Fibroblast of lung (primary cell): ENCODE measurements at regions not wholly inside any gene's neighbourhood (a gene's known extent, or its start where the extent isn't known, plus 50 kb on each side); places are given as distances from the start of the nearest gene placed in this dataset.

Source experiments
- DNase-seq, 2 donors: peaks; one replicate each; pipeline versions ENCODE4 v3.0.0 to v3.0.0-alpha.2; 2010; ENCODE audit warnings: low read depth in 2 of 2
- H2AFZ ChIP-seq: 2 replicates; pipeline ENCODE4 v1.5.1; 2012; ENCODE audit warnings: low read length, control low read depth, inconsistent platforms
- H3K27ac ChIP-seq: 2 replicates; pipeline ENCODE4 v1.5.1; 2011; ENCODE audit warnings: low read length, control low read depth; ENCODE audit not compliant: insufficient read depth
- H3K27me3 ChIP-seq: 2 replicates; pipeline ENCODE4 v1.5.1; 2011; ENCODE audit warnings: mild to moderate bottlenecking, low read length; ENCODE audit not compliant: control insufficient read depth, insufficient read depth
- H3K36me3 ChIP-seq: 2 replicates; pipeline ENCODE4 v1.5.1; 2011; ENCODE audit warnings: low read length; ENCODE audit not compliant: control insufficient read depth, insufficient read depth
- H3K4me1 ChIP-seq: 2 replicates; pipeline ENCODE4 v1.5.1; 2011; ENCODE audit warnings: low read length; ENCODE audit not compliant: control insufficient read depth, insufficient read depth; ENCODE audit errors: extremely low read depth
- H3K4me2 ChIP-seq: 2 replicates; pipeline ENCODE4 v1.5.1; 2011; ENCODE audit warnings: low read length, control low read depth; ENCODE audit not compliant: insufficient read depth; ENCODE audit errors: extremely low read depth
- H3K4me3 ChIP-seq, 4 experiments: fragments of 200-600 bp in 1 of 4; sonication (generic) in 1 of 4; replicated peaks in 1 of 4; 2 replicates each; pipeline ENCODE4 v1.5.1; 2011 to 2016; ENCODE audit warnings: low read length in 4 of 4, low read depth in 3 of 4, mild to moderate bottlenecking in 3 of 4, control low read depth in 2 of 4, inconsistent platforms in 1 of 4, mixed read lengths in 1 of 4; ENCODE audit not compliant: insufficient read depth in 1 of 4; ENCODE audit errors: control extremely low read depth in 1 of 4
- H3K79me2 ChIP-seq: 2 replicates; pipeline ENCODE4 v1.5.1; 2012; ENCODE audit warnings: mild to moderate bottlenecking, low read length, inconsistent platforms; ENCODE audit not compliant: control insufficient read depth, insufficient read depth
- H3K9ac ChIP-seq: 2 replicates; pipeline ENCODE4 v1.5.1; 2011; ENCODE audit warnings: mild to moderate bottlenecking, low read length, control low read depth; ENCODE audit not compliant: insufficient read depth
- H3K9me3 ChIP-seq: 2 replicates; pipeline ENCODE4 v1.5.1; 2012; ENCODE audit warnings: low read depth, low read length; ENCODE audit not compliant: control insufficient read depth, insufficient read depth
- H4K20me1 ChIP-seq: 2 replicates; pipeline ENCODE4 v1.5.1; 2011; ENCODE audit warnings: low read length; ENCODE audit not compliant: control insufficient read depth, insufficient read depth; ENCODE audit errors: extremely low read depth
- EZH2 ChIP-seq: IDR thresholded peaks from 2 replicates; pipeline ENCODE4 v1.5.1; 2012; ENCODE audit warnings: low read length, control low read depth, mild to moderate bottlenecking; ENCODE audit errors: missing control alignments
- TF ChIP-seq, protein P1 (sequence below), 2 donors: IDR thresholded peaks in 1 of 2; conservative IDR thresholded peaks in 1 of 2; 1 replicate in 1 of 2; 2 replicates in 1 of 2; pipeline ENCODE4 v1.5.1; 2011 to 2012; ENCODE audit warnings: low read length in 2 of 2, control low read depth in 1 of 2, inconsistent platforms in 1 of 2, low read depth in 1 of 2, mild to moderate bottlenecking in 1 of 2

DNA sequence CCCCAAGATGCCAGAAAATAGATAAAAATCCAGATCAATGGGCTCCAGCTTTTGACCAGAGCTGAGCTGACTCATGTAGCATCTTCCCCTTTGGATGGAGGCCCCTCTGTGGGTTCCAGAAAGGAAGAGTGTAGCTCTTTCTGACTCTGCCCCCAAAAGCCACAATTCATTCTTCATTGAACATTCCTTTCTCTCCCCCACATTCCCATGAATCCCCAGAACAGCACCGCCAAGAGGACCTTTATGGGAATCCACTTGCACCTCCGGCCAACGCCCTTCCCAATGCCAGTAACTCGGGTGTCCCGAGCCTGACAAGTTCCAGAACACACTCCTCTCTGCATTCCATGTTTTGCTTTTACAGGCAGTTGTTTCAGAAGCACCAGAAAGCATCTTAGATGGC is 210.6 kb upstream of the DIO3 start:
- Histone ChIP-seq H3K9ac (no peak overlapping the region), H3K4me2 (no peak overlapping the region), H2AFZ (no peak overlapping the region), H3K27ac (no peak overlapping the region), H3K9me3 (no peaks in the 10 kb centered on the region), H4K20me1 (no peaks in the 10 kb centered on the region), H3K4me1 (no peaks in the 10 kb centered on the region), H3K27me3 (no peaks in the 10 kb centered on the region), H3K36me3 (no peaks in the 10 kb centered on the region), H3K4me3 (no peak overlapping the region), H3K79me2 (no peaks in the 10 kb centered on the region)
- no peak for DNase-seq
- TF ChIP-seq, protein P1, sequence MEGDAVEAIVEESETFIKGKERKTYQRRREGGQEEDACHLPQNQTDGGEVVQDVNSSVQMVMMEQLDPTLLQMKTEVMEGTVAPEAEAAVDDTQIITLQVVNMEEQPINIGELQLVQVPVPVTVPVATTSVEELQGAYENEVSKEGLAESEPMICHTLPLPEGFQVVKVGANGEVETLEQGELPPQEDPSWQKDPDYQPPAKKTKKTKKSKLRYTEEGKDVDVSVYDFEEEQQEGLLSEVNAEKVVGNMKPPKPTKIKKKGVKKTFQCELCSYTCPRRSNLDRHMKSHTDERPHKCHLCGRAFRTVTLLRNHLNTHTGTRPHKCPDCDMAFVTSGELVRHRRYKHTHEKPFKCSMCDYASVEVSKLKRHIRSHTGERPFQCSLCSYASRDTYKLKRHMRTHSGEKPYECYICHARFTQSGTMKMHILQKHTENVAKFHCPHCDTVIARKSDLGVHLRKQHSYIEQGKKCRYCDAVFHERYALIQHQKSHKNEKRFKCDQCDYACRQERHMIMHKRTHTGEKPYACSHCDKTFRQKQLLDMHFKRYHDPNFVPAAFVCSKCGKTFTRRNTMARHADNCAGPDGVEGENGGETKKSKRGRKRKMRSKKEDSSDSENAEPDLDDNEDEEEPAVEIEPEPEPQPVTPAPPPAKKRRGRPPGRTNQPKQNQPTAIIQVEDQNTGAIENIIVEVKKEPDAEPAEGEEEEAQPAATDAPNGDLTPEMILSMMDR (conservative IDR thresholded peaks at IDR 0.05 in 1 of 2, IDR thresholded peaks at IDR 0.05 in 1 of 2; ENCODE audit: low read depth in 1 of 2, low read length in 2 of 2) = no peak
- TF ChIP-seq EZH2 = no peak

DNA sequence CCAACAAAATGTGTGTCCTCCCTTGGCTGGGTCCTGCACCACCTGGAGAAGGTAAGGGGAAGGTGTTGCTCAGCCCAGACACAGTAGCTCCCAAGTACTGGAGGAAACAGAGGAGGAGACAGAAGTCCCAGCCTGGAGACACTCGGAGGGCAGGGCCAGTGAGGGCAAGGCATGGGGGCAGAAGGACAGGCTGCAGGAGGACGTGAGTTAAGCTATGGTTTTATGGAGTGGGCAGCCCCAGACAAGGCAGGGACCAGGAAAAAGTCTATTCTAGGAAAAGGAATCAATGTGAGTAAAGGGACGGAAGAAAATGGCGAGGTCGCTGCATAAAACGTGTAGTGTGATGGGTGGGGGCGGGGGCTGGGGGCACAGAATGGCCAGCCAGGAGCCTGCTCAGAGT is 210.1 kb upstream of the DIO3 start:
- H3K36me3 ChIP-seq = no peaks in the 10 kb centered on the region
- TF ChIP-seq EZH2 = no peak
- TF ChIP-seq, protein P1 (conservative IDR thresholded peaks at IDR 0.05 in 1 of 2, IDR thresholded peaks at IDR 0.05 in 1 of 2; ENCODE audit: low read depth in 1 of 2, low read length in 2 of 2) = no peak
- no peak for DNase-seq
- no peak overlapping the region for H3K4me3 ChIP-seq
- no peak overlapping the region for H2AFZ ChIP-seq
- no peak overlapping the region for H3K4me2 ChIP-seq
- no peaks in the 10 kb centered on the region for H3K4me1 ChIP-seq
- H3K27me3 ChIP-seq = no peaks in the 10 kb centered on the region
- no peak overlapping the region for H3K27ac ChIP-seq
- H3K9me3 ChIP-seq = no peaks in the 10 kb centered on the region
- H3K79me2 ChIP-seq = no peaks in the 10 kb centered on the region
- H4K20me1 ChIP-seq = no peaks in the 10 kb centered on the region
- no peak overlapping the region for H3K9ac ChIP-seq

DNA sequence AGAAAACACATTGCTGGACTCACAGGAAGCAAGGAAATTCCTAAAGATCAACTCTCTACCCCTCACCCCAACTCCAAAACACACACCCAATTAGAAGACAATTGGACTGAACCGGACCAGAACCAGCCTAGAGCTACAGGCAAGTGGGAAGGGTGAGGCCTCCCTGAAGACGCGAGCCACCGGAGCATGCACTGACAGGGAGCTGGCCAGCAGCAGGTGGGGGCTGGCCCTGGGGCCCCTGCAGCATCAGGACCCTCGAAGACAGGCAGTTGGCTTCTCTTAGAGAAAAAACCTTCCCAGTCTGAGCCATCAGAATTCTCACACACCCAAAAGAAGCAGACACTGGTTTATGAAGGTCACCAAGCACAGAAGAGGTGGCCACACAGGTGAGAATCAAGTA is 209.5 kb upstream of the DIO3 start:
- TF ChIP-seq, protein P1 (conservative IDR thresholded peaks at IDR 0.05 in 1 of 2, IDR thresholded peaks at IDR 0.05 in 1 of 2; ENCODE audit: low read depth in 1 of 2, low read length in 2 of 2) = no peak
- TF ChIP-seq EZH2 = no peak
- H2AFZ ChIP-seq = no peak overlapping the region
- no peaks in the 10 kb centered on the region for H3K27me3 ChIP-seq
- H4K20me1 ChIP-seq = no peaks in the 10 kb centered on the region
- H3K4me2 ChIP-seq = no peak overlapping the region
- no peak for DNase-seq
- no peaks in the 10 kb centered on the region for H3K36me3 ChIP-seq
- H3K27ac ChIP-seq = no peak overlapping the region
- no peaks in the 10 kb centered on the region for H3K4me1 ChIP-seq
- H3K9ac ChIP-seq = no peak overlapping the region
- no peaks in the 10 kb centered on the region for H3K79me2 ChIP-seq
- no peaks in the 10 kb centered on the region for H3K9me3 ChIP-seq
- no peak overlapping the region for H3K4me3 ChIP-seq
